Fibroblast of lung (primary cell): ENCODE measurements at regions not wholly inside any gene's neighbourhood (a gene's known extent, or its start where the extent isn't known, plus 50 kb on each side); places are given as distances from the start of the nearest gene placed in this dataset.

Source experiments
- CTCF ChIP-seq, 2 donors: IDR thresholded peaks in 1 of 2; conservative IDR thresholded peaks in 1 of 2; 1 replicate in 1 of 2; 2 replicates in 1 of 2; pipeline ENCODE4 v1.5.1; 2011 to 2012; ENCODE audit warnings: low read length in 2 of 2, control low read depth in 1 of 2, inconsistent platforms in 1 of 2, low read depth in 1 of 2, mild to moderate bottlenecking in 1 of 2
- EZH2 ChIP-seq: IDR thresholded peaks from 2 replicates; pipeline ENCODE4 v1.5.1; 2012; ENCODE audit warnings: low read length, control low read depth, mild to moderate bottlenecking; ENCODE audit errors: missing control alignments

- TF ChIP-seq CTCF (conservative IDR thresholded peaks at IDR 0.05 in 1 of 2, IDR thresholded peaks at IDR 0.05 in 1 of 2; ENCODE audit: low read depth in 1 of 2, low read length in 2 of 2) (no peak), EZH2 (no peak)
These were observed 133.8 kb downstream of the JRKL start for GRCh38 chr11:96523656-96524055.
